K562 (cell line): ENCODE measurements at regions not wholly inside any gene's neighbourhood (a gene's known extent, or its start where the extent isn't known, plus 50 kb on each side); places are given as distances from the start of the nearest gene placed in this dataset.

Source experiments
- BRD4 ChIP-seq: fragments of 200-600 bp; sonication (generic); IDR thresholded peaks from 2 replicates; pipeline ENCODE4 v1.6.1; 2017; ENCODE audit warnings: inconsistent platforms
- EP300 ChIP-seq: IDR thresholded peaks from 2 replicates; pipeline ENCODE4 v1.6.1; 2012; ENCODE audit warnings: low read length, improper control_type of control experiment
- EP400 ChIP-seq: fragments of 450-650 bp; IDR thresholded peaks from 2 replicates; pipeline ENCODE4 v1.6.1; 2017; ENCODE audit warnings: antibody characterized with exemption, mild to moderate bottlenecking, moderate library complexity
- HNRNPLL ChIP-seq: fragments of 200-400 bp; formaldehyde crosslinking; IDR thresholded peaks from 2 replicates; pipeline ENCODE4 v1.6.1; 2017; ENCODE audit warnings: low read length, low read depth, mild to moderate bottlenecking; ENCODE audit not compliant: poor library complexity, severe bottlenecking
- KDM2B ChIP-seq: fragments of 250-450 bp; sonication (Bioruptor Pico); IDR thresholded peaks from 2 replicates; pipeline ENCODE4 v1.8.0; 2021; ENCODE audit warnings: mild to moderate bottlenecking, moderate library complexity
- SAFB2 ChIP-seq: fragments of 200-400 bp; formaldehyde crosslinking; IDR thresholded peaks from 2 replicates; pipeline ENCODE4 v1.6.1; 2018; ENCODE audit warnings: borderline replicate concordance, low read length, low read depth, moderate library complexity; ENCODE audit not compliant: severe bottlenecking
- SMAD4 ChIP-seq: fragments of 250-450 bp; sonication (Bioruptor Pico); conservative IDR thresholded peaks from 2 replicates; pipeline ENCODE4 v1.8.0; 2021; ENCODE audit warnings: inconsistent platforms, mild to moderate bottlenecking, moderate library complexity
- TBL1XR1 ChIP-seq, 2 experiments: IDR thresholded peaks; 2 replicates each; pipeline ENCODE4 v1.6.1; 2012; ENCODE audit warnings: improper control_type of control experiment in 2 of 2, low read length in 2 of 2, mild to moderate bottlenecking in 1 of 2
- ZBTB40 ChIP-seq, 2 experiments: fragments of 450-650 bp in 1 of 2; sonication (generic) in 1 of 2; formaldehyde crosslinking in 1 of 2; IDR thresholded peaks; 2 replicates each; pipeline versions ENCODE4 v1.7.1 to v1.9.0; 2016 to 2022; ENCODE audit warnings: inconsistent platforms in 1 of 2, mild to moderate bottlenecking in 1 of 2, missing genetic modification reagents in 1 of 2
- ZC3H8 ChIP-seq: fragments of 450-650 bp; IDR thresholded peaks from 2 replicates; pipeline ENCODE4 v1.6.1; 2017
- ZNF511 ChIP-seq: sonication (generic); formaldehyde crosslinking; IDR thresholded peaks from 2 replicates; pipeline ENCODE4 v1.8.0; 2022; ENCODE audit warnings: mild to moderate bottlenecking, missing genetic modification reagents
- ZNF589 ChIP-seq: fragments of 200-800 bp; sonication (Bioruptor generic); IDR thresholded peaks from 2 replicates; pipeline ENCODE4 v1.6.1; 2016; ENCODE audit warnings: low read depth, missing genetic modification characterization, missing compliant biosample characterization
- TF ChIP-seq, protein P1 (sequence below): fragments of 450-650 bp; conservative IDR thresholded peaks from 2 replicates; pipeline ENCODE4 v1.6.1; 2016; ENCODE audit warnings: missing genetic modification characterization, low read depth, mild to moderate bottlenecking, missing compliant biosample characterization, moderate library complexity
- TF ChIP-seq, protein P2 (sequence below): IDR thresholded peaks from 2 replicates; pipeline ENCODE4 v1.6.1; 2014; ENCODE audit warnings: antibody characterized with exemption

DNA sequence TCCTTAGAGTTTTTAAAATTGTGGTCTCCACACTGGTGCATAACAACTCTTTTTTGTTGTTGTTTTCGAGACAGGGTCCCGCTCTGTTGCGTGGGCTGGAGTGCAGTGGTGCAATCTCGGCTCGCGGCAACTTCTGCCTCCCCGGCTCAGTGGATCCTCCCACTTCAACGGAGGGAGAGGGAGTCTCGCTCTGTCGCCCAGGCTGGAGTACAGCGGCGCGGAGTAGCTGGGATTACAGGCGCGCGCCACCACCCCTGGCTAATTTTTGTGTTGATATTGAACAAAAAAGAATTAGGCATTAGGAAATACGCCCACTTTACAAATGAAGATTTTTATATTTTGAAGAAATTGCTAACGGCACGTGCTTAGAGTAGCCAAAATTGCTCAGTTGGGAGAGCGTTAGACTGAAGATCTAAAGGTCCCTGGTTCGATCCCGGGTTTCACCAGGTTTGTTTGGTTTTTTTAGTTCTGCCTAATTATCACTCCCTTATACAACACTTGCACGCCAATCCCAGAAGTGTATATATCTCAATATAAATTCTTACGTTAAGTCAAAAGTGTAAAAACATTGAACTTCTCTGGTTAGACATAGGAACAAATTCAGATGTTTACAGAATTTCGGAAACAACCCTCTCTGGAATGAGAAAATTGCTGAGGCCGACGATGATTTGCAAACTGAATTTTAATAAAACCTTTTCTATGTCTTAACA is 159.6 kb downstream of the TRIM27 start (continued):
- peak; percentile 64 for TF ChIP-seq ZBTB40 (IDR thresholded peaks at IDR 0.05)
- no peak for TF ChIP-seq ZBTB40 (CRISPR knock-in tag; IDR thresholded peaks at IDR 0.05)
- TF ChIP-seq, protein P1, sequence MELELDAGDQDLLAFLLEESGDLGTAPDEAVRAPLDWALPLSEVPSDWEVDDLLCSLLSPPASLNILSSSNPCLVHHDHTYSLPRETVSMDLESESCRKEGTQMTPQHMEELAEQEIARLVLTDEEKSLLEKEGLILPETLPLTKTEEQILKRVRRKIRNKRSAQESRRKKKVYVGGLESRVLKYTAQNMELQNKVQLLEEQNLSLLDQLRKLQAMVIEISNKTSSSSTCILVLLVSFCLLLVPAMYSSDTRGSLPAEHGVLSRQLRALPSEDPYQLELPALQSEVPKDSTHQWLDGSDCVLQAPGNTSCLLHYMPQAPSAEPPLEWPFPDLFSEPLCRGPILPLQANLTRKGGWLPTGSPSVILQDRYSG (tag) = no peak
- peak; percentile 49 for TF ChIP-seq HNRNPLL
- TF ChIP-seq, protein P2, sequence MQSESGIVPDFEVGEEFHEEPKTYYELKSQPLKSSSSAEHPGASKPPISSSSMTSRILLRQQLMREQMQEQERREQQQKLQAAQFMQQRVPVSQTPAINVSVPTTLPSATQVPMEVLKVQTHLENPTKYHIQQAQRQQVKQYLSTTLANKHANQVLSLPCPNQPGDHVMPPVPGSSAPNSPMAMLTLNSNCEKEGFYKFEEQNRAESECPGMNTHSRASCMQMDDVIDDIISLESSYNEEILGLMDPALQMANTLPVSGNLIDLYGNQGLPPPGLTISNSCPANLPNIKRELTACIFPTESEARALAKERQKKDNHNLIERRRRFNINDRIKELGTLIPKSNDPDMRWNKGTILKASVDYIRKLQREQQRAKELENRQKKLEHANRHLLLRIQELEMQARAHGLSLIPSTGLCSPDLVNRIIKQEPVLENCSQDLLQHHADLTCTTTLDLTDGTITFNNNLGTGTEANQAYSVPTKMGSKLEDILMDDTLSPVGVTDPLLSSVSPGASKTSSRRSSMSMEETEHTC = peak; percentile 56; the same call in 1 of the 2 replicates
- TF ChIP-seq EP400 = peak; percentile 90
- 0 out of 2 replicates have a peak, but pooled peaks have one; percentile 36 for TF ChIP-seq EP300
- 0 out of 2 replicates have a peak, but pooled peaks have one; percentile 39 for TF ChIP-seq ZC3H8
- 0 out of 2 replicates have a peak, but pooled peaks have one; percentile 48 for TF ChIP-seq BRD4
- no peak for TF ChIP-seq SAFB2
- TF ChIP-seq ZNF511 = peak; percentile 36; the same call in 1 of the 2 replicates
- TF ChIP-seq SMAD4 (CRISPR knock-in tag) = peak; percentile 76
- no peak for TF ChIP-seq KDM2B (CRISPR knock-in tag)
- TF ChIP-seq TBL1XR1 (IDR thresholded peaks at IDR 0.05; ENCODE audit: low read length in 2 of 2) = peak; percentile 46 to 57; a peak in 2 of 4 replicates
- peak; percentile 8; the same call in 1 of the 2 replicates for TF ChIP-seq ZNF589 (CRISPR knock-in tag)
